ENCODE measurements at regions not wholly inside any gene's neighbourhood (a gene's known extent, or its start where the extent isn't known, plus 50 kb on each side); places are given as distances from the start of the nearest gene placed in this dataset.

DNA sequence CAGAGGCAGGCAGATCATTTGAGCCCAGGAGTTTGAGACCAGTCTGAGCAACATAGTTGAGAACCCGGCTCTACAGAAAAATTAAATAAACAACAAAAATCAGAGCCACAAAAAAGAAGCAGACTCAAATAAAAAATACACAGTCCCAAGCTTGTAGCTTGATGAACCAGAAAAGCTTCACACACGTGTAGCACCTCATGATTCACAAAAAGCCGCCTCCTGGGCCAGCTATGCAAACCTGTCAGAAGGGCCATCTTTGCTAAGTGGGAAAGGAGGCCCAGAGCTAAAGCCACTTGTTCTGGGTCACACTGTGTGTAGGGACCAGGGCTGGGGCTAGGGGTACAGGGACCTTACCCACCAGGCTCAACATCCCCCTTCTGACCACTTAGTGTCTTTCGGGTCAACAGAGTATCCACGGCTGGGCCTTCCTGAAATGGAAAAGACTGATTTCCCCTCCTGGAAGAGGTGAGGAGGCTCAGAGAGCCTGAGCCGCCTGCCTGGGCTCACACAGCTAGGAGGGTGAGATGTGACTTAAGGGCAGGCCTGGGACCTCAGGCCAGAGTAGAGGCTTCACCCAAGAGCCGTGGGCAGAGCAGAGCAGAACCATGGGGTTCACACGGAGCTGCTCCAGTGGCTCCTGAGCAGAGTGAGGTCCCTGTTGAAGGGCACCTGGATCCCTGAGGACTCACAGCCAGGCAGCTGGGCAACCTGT lies 269.6 kb downstream of the PARN start:
- TF ChIP-seq CTCF (IDR thresholded peaks at IDR 0.05) (no peak), POLR2A (IDR thresholded peaks at IDR 0.05) (no peak)
